ENCODE measurements at regions not wholly inside any gene's neighbourhood (a gene's known extent, or its start where the extent isn't known, plus 50 kb on each side); places are given as distances from the start of the nearest gene placed in this dataset.

GRCh38 chr9:75488719-75489110, 400.4 kb downstream of the OSTF1 start:
- H2AFZ ChIP-seq (ENCODE audit: low read depth, low read length, poor library complexity, severe bottlenecking): no peak overlapping the region
- H3K9me3 ChIP-seq (ENCODE audit: control insufficient read depth in 1 of 2, insufficient read depth in 1 of 2, low read depth in 1 of 2, low read length in 2 of 2): no peaks in the 10 kb centered on the region
- TF ChIP-seq SRF (IDR thresholded peaks at IDR 0.05; ENCODE audit: low read depth): no peak
- ChIA-PET RAD21 (ENCODE audit: low non-redundant PET in 1 of 2, low total read pairs in 2 of 2, uncharacterized antibody in 2 of 2, unreplicated experiment in 2 of 2) (no interaction called here), CTCF (no interaction called here), POLR2A (no interaction called here)
- no peaks in the 10 kb centered on the region for H3K4me1 ChIP-seq (ENCODE audit: control insufficient read depth in 1 of 2, insufficient read depth in 2 of 2, low read length in 2 of 2)
- H3K79me2 ChIP-seq (ENCODE audit: insufficient read depth, low read length): no peaks in the 10 kb centered on the region
- intact Hi-C loops (cut with micrococcal nuclease): no loop called here
- no peak overlapping the region for H3K4me2 ChIP-seq (ENCODE audit: low read length)
- ATAC-seq (no peak), DNase-seq (ENCODE audit: low read depth, low spot score) (no peak)
- no peaks in the 10 kb centered on the region for H3K9me2 ChIP-seq (ENCODE audit: insufficient read depth)
- H3K27ac ChIP-seq (ENCODE audit: low read depth, low read length): no peak overlapping the region
- no TSS peak for BruUV-seq (replicated peaks)
- H3K27me3 ChIP-seq (ENCODE audit: insufficient read depth, low read length): 0 out of 2 replicates have a peak, but pooled peaks cover 6% of the 10 kb centered on the region
- no peaks in the 10 kb centered on the region for H4K20me1 ChIP-seq (ENCODE audit: insufficient read depth)
- H3K9ac ChIP-seq (ENCODE audit: low read length): no peak overlapping the region
- H3K4me3 ChIP-seq (replicated peaks in 1 of 2; ENCODE audit: low read depth in 1 of 2, low read length in 2 of 2): no peak overlapping the region
- no peaks in the 10 kb centered on the region for H3K36me3 ChIP-seq (ENCODE audit: control insufficient read depth in 1 of 2, insufficient read depth in 2 of 2, low read length in 2 of 2)

GRCh38 chr9:75490326-75490725, 400.1 kb upstream of the PCSK5 start:
- no peak for ATAC-seq
- H3K27ac ChIP-seq (ENCODE audit: low read depth, low read length): no peak overlapping the region
- H3K9me3 ChIP-seq (ENCODE audit: control insufficient read depth in 1 of 2, insufficient read depth in 1 of 2, low read depth in 1 of 2, low read length in 2 of 2): no peaks in the 10 kb centered on the region
- intact Hi-C loops (cut with micrococcal nuclease): no loop called here
- ChIA-PET RAD21 (ENCODE audit: low non-redundant PET in 1 of 2, low total read pairs in 2 of 2, uncharacterized antibody in 2 of 2, unreplicated experiment in 2 of 2) (no interaction called here), CTCF (no interaction called here), POLR2A (no interaction called here)
- no TSS peak for BruUV-seq (replicated peaks)
- no peak overlapping the region for H3K4me3 ChIP-seq (replicated peaks in 1 of 2; ENCODE audit: low read depth in 1 of 2, low read length in 2 of 2)
- no peak for DNase-seq (ENCODE audit: low read depth, low spot score)
- H3K27me3 ChIP-seq (ENCODE audit: insufficient read depth, low read length): 0 out of 2 replicates have a peak, but pooled peaks cover 6% of the 10 kb centered on the region
- H3K4me1 ChIP-seq (ENCODE audit: control insufficient read depth in 1 of 2, insufficient read depth in 2 of 2, low read length in 2 of 2): no peaks in the 10 kb centered on the region
- H3K79me2 ChIP-seq (ENCODE audit: insufficient read depth, low read length): no peaks in the 10 kb centered on the region
- H3K36me3 ChIP-seq (ENCODE audit: control insufficient read depth in 1 of 2, insufficient read depth in 2 of 2, low read length in 2 of 2): no peaks in the 10 kb centered on the region
- no peaks in the 10 kb centered on the region for H4K20me1 ChIP-seq (ENCODE audit: insufficient read depth)
- no peak overlapping the region for H3K9ac ChIP-seq (ENCODE audit: low read length)
- no peaks in the 10 kb centered on the region for H3K9me2 ChIP-seq (ENCODE audit: insufficient read depth)
- no peak overlapping the region for H2AFZ ChIP-seq (ENCODE audit: low read depth, low read length, poor library complexity, severe bottlenecking)
- no peak overlapping the region for H3K4me2 ChIP-seq (ENCODE audit: low read length)
- no peak for TF ChIP-seq CTCF (IDR thresholded peaks at IDR 0.05 in 2 of 3, conservative IDR thresholded peaks at IDR 0.05 in 1 of 3; ENCODE audit: borderline replicate concordance in 1 of 3, insufficient read depth in 1 of 3, low read depth in 2 of 3, low read length in 2 of 3)
- TF ChIP-seq SIN3A (IDR thresholded peaks at IDR 0.05; ENCODE audit: low read depth): no peak
- no peak for TF ChIP-seq ZFX (IDR thresholded peaks at IDR 0.05)
- TF ChIP-seq ZNF274 (IDR thresholded peaks at IDR 0.05; ENCODE audit: low read depth, low read length): no peak
- TF ChIP-seq SP1 (IDR thresholded peaks at IDR 0.05; ENCODE audit: low read depth): no peak
- no peak for TF ChIP-seq MAX (IDR thresholded peaks at IDR 0.05)
- no peak for TF ChIP-seq REST (IDR thresholded peaks at IDR 0.05; ENCODE audit: low read depth)
- no peak for TF ChIP-seq ATF3 (IDR thresholded peaks at IDR 0.05)
- TF ChIP-seq EGR1 (IDR thresholded peaks at IDR 0.05; ENCODE audit: low read depth): no peak
- no peak for TF ChIP-seq YY1 (IDR thresholded peaks at IDR 0.05; ENCODE audit: extremely low read depth, insufficient replicate concordance, low read depth, low read length)
- no peak for TF ChIP-seq RAD21 (IDR thresholded peaks at IDR 0.05; ENCODE audit: low read depth)
- no peak for TF ChIP-seq CEBPB (IDR thresholded peaks at IDR 0.05; ENCODE audit: low read depth)
- TF ChIP-seq POLR2AphosphoS5 (IDR thresholded peaks at IDR 0.05; ENCODE audit: low read depth, low read length): no peak
- TF ChIP-seq JUND (IDR thresholded peaks at IDR 0.05): no peak
- no peak for TF ChIP-seq ELF1 (IDR thresholded peaks at IDR 0.05; ENCODE audit: borderline replicate concordance, low read depth)
- TF ChIP-seq FOSL1 (IDR thresholded peaks at IDR 0.05; ENCODE audit: low read depth): no peak
